Progenitor cell of endocrine pancreas (in vitro differentiated cells): ENCODE measurements at regions not wholly inside any gene's neighbourhood (a gene's known extent, or its start where the extent isn't known, plus 50 kb on each side); places are given as distances from the start of the nearest gene placed in this dataset.

Experiments
- DNase-seq: peaks from one replicate; pipeline ENCODE4 v3.0.0; 2021; ENCODE audit warnings: low spot score; ENCODE audit not compliant: unreplicated experiment
- H3K27ac Mint-ChIP-seq: 2 replicates; pipeline ENCODE4 v1.8.0; 2021; ENCODE audit warnings: mild to moderate bottlenecking, moderate library complexity, mixed read lengths
- H3K27me3 Mint-ChIP-seq: 2 replicates; pipeline ENCODE4 v1.8.0; 2021; ENCODE audit warnings: mixed read lengths
- H3K36me3 Mint-ChIP-seq: 2 replicates; pipeline ENCODE4 v1.8.0; 2022; ENCODE audit warnings: mixed read lengths; ENCODE audit not compliant: insufficient read depth
- H3K4me1 Mint-ChIP-seq: 2 replicates; pipeline ENCODE4 v1.8.0; 2021; ENCODE audit warnings: low read depth, mixed read lengths
- H3K4me3 Mint-ChIP-seq: 2 replicates; pipeline ENCODE4 v1.8.0; 2021; ENCODE audit warnings: low read depth, mild to moderate bottlenecking, moderate library complexity, mixed read lengths
- H3K9me3 Mint-ChIP-seq: 2 replicates; pipeline ENCODE4 v1.8.0; 2021; ENCODE audit warnings: low read depth, mixed read lengths
- TF ChIP-seq, protein P1 (sequence below): fragments of 200-600 bp; sonication (generic); IDR thresholded peaks from one replicate; pipeline ENCODE4 v1.5.0; 2021; ENCODE audit warnings: antibody characterized with exemption, mild to moderate bottlenecking; ENCODE audit not compliant: unreplicated experiment

GRCh38 chr16:65510850-65511249, 389.0 kb upstream of the CDH11 start:
- peaks cover 3% of the 10 kb centered on the region for H3K9me3 Mint-ChIP-seq
- H3K27ac Mint-ChIP-seq: peak overlapping the region; percentile 67
- no peaks in the 10 kb centered on the region for H3K36me3 Mint-ChIP-seq
- TF ChIP-seq, protein P1, sequence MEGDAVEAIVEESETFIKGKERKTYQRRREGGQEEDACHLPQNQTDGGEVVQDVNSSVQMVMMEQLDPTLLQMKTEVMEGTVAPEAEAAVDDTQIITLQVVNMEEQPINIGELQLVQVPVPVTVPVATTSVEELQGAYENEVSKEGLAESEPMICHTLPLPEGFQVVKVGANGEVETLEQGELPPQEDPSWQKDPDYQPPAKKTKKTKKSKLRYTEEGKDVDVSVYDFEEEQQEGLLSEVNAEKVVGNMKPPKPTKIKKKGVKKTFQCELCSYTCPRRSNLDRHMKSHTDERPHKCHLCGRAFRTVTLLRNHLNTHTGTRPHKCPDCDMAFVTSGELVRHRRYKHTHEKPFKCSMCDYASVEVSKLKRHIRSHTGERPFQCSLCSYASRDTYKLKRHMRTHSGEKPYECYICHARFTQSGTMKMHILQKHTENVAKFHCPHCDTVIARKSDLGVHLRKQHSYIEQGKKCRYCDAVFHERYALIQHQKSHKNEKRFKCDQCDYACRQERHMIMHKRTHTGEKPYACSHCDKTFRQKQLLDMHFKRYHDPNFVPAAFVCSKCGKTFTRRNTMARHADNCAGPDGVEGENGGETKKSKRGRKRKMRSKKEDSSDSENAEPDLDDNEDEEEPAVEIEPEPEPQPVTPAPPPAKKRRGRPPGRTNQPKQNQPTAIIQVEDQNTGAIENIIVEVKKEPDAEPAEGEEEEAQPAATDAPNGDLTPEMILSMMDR: no peak
- no peak for DNase-seq
- H3K4me3 Mint-ChIP-seq: no peak overlapping the region
- H3K4me1 Mint-ChIP-seq: peaks cover 13% of the 10 kb centered on the region
- peaks cover 2% of the 10 kb centered on the region for H3K27me3 Mint-ChIP-seq

GRCh38 chr16:65510241-65510640, 388.4 kb upstream of the CDH11 start:
- TF ChIP-seq, protein P1: no peak
- H3K27ac Mint-ChIP-seq: peak overlapping the region; percentile 67
- H3K4me1 Mint-ChIP-seq: peaks cover 13% of the 10 kb centered on the region
- no peaks in the 10 kb centered on the region for H3K36me3 Mint-ChIP-seq
- DNase-seq: no peak
- H3K9me3 Mint-ChIP-seq: peaks cover 3% of the 10 kb centered on the region
- H3K27me3 Mint-ChIP-seq: peaks cover 2% of the 10 kb centered on the region
- H3K4me3 Mint-ChIP-seq: no peak overlapping the region

GRCh38 chr16:65509172-65509571, 387.3 kb upstream of the CDH11 start:
- H3K36me3 Mint-ChIP-seq: no peaks in the 10 kb centered on the region
- TF ChIP-seq, protein P1: no peak
- H3K27me3 Mint-ChIP-seq: peaks cover 2% of the 10 kb centered on the region

GRCh38 chr16:65500919-65501318, 379.1 kb upstream of the CDH11 start:
- Mint-ChIP-seq H3K27me3 (peaks cover 15% of the 10 kb centered on the region), H3K4me3 (no peak overlapping the region), H3K9me3 (no peaks in the 10 kb centered on the region), H3K4me1 (peaks cover 4% of the 10 kb centered on the region), H3K27ac (no peak overlapping the region), H3K36me3 (no peaks in the 10 kb centered on the region)
- DNase-seq: no peak
- TF ChIP-seq, protein P1: no peak

More at GRCh38 chr16:65509172-65509571, 387.3 kb upstream of the CDH11 start:
- Mint-ChIP-seq H3K9me3 (no peaks in the 10 kb centered on the region), H3K27ac (no peak overlapping the region), H3K4me1 (peaks cover 9% of the 10 kb centered on the region), H3K4me3 (no peak overlapping the region)
- DNase-seq: no peak

- TF ChIP-seq, protein P1: no peak
- no peak overlapping the region for H3K27ac Mint-ChIP-seq
- peaks cover 15% of the 10 kb centered on the region for H3K27me3 Mint-ChIP-seq
- no peaks in the 10 kb centered on the region for H3K36me3 Mint-ChIP-seq
- no peaks in the 10 kb centered on the region for H3K9me3 Mint-ChIP-seq
- no peak overlapping the region for H3K4me3 Mint-ChIP-seq
- DNase-seq: no peak
- peaks cover 4% of the 10 kb centered on the region for H3K4me1 Mint-ChIP-seq
Observed at GRCh38 chr16:65500007-65500406, 378.1 kb upstream of the CDH11 start.
